Raji (cell line): ENCODE measurements at regions not wholly inside any gene's neighbourhood (a gene's known extent, or its start where the extent isn't known, plus 50 kb on each side); places are given as distances from the start of the nearest gene placed in this dataset.

Experiments
- POLR2A ChIP-seq: IDR thresholded peaks from 2 replicates; pipeline ENCODE4 v1.6.1; 2011; ENCODE audit warnings: low read depth, low read length, control low read depth; ENCODE audit not compliant: insufficient read depth

DNA sequence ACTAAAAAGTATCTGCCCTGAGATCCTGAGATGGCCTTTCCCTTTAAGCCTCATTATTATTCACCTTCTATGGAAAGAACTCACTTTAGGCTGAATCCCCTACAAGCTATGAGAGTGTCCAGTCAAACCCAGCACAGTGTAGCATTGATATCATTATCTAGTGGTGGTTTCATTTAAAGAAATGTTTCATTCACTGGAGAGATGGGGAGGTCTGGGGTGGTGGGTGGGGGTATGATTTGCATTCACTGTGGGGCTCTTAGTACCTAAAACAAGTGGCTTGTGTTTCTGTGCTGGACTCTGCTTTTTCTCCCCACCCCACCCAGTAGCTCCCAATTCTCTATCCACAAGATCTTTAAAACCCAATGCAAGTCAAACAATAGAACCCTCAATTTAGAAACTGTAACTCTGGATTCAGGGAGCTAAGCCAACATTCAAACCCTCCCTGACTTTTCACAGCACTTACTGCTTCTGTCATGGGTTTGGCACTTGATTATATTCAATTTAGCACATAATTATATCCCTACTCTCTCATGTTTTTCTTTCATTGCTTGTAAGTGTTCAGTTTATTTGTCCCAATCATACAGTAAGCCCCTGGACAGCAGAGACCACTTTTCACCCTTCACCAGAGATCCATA is 310.5 kb upstream of the THBS1 start:
- TF ChIP-seq POLR2A: no peak

GRCh38 chr15:39270934-39271333 is 309.9 kb upstream of the THBS1 start:
- TF ChIP-seq POLR2A: no peak

GRCh38 chr15:39272901-39273300 is 308.0 kb upstream of the THBS1 start:
- TF ChIP-seq POLR2A: no peak

DNA sequence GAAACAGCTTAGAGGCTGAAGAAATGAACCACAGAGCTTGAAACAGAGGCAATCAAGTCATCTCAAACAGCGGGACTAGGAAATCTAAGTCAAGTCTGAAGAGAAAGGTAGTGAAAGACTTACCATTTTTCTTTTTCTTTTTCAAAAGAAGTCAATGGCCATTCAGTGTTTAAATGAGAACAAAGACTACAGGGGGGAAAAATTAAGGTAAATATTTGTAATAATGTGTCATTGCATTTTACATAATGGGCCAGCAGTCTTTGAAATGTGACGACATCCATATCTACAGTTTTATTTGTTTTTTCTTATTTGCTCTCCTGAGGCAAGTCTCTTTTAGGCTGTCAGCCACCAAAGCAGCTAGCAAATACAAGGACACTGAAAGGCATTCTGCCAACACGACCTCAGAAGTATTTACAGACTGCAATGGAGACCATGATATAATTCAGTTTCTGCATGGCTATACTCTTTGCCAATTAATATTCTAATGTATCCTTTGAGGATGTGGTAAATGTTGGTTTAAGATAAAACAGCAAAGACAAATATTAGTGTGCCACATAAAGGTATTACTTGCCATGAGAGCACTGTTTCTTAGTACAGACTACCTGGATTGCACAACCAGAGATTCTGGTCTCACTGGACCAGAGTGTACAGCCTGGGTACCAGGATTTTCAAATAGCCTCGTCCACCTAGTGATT is 307.0 kb upstream of the THBS1 start:
- TF ChIP-seq POLR2A: no peak

DNA sequence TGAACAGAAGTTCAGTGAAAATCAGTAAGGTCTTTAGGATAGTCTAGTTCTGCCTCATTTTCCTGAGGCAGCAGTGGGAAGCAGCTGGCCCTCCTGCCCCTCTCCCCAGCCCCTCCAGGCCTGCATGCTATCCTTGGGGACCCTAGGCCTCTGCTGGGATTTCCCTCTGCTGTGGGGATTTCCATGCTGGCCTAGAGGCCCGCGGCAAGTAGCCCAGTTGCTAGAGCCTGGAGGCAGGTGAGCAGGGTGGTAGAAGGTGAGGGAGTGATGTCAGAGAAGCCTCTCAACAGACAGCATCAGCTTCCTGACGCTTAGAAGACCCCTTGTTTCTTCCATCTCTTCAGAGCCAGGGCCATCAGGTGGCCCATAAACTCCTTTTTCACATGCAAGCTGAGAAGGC is 305.8 kb upstream of the THBS1 start:
- no peak for TF ChIP-seq POLR2A

DNA sequence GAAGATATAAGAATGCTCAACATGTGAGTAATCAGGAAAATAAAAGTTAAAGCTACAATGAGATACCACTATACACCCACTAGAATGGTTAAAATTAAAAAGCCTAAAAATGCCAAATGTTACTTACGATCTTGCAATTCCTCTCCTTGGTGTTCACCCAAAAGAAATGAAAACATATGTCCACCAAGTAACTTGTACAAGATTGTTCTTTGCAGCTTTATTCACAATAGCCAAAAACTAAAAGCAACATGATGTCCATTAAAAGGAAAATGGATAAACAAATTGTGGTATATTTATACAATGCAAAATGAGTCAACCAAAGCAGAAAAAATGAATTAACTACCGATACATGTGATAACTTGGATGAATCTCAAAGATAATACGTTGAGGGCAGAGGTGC is 301.6 kb upstream of the THBS1 start:
- TF ChIP-seq POLR2A: no peak

GRCh38 chr15:39281094-39281493 is 299.8 kb upstream of the THBS1 start:
- no peak for TF ChIP-seq POLR2A

DNA sequence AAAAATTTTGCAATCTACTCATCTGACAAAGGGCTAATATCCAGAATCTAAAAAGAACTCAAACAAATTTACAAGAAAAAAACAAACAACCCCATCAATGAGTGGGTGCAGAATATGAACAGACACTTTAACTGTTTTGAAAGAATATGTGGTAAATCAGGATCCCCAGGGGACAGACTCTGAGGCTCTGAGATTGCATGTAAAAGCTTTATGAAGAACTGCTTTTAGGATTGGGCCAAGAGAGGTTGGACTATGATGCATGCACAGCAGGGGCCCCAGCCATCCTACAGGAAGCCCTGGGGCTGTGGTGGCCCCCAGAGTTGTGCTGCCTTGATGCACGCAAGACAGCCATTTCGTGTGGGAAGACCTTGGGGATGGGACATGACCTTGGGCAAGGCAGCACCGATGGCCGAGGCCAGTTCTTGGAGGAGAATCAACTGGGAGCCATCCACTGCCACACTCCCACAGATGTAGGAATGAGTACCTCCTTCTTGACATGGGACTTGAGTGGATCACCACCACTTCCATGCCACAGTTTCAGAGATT is 298.1 kb upstream of the THBS1 start:
- no peak for TF ChIP-seq POLR2A

DNA sequence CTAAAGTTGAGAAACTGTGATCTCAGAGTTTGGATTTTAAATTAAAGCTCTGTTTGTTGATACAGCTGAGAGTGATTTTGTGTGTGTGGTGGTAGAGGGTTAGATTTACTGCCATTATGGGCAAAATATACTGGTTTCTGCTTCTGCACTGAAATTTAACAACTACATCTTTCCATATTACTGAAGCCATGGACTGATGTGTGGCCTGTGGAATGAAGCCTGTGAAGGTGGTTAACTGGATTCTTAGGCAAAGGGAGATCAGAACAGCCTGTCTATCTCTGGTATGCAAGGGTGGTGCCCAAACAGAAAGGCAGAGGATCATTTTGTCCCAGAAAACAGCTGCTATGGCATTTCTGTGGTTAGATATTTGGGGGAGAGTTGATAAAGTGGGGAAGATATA is 297.3 kb upstream of the THBS1 start:
- no peak for TF ChIP-seq POLR2A

- TF ChIP-seq POLR2A: no peak
Observed at GRCh38 chr15:39285071-39285470, 295.8 kb upstream of the THBS1 start.

GRCh38 chr15:39285663-39286062 is 295.2 kb upstream of the THBS1 start:
- TF ChIP-seq POLR2A: no peak

- no peak for TF ChIP-seq POLR2A
Observed at GRCh38 chr15:39286706-39287105, 294.2 kb upstream of the THBS1 start.

- TF ChIP-seq POLR2A: no peak
Observed at GRCh38 chr15:39287322-39288195, 293.3 kb upstream of the THBS1 start.

DNA sequence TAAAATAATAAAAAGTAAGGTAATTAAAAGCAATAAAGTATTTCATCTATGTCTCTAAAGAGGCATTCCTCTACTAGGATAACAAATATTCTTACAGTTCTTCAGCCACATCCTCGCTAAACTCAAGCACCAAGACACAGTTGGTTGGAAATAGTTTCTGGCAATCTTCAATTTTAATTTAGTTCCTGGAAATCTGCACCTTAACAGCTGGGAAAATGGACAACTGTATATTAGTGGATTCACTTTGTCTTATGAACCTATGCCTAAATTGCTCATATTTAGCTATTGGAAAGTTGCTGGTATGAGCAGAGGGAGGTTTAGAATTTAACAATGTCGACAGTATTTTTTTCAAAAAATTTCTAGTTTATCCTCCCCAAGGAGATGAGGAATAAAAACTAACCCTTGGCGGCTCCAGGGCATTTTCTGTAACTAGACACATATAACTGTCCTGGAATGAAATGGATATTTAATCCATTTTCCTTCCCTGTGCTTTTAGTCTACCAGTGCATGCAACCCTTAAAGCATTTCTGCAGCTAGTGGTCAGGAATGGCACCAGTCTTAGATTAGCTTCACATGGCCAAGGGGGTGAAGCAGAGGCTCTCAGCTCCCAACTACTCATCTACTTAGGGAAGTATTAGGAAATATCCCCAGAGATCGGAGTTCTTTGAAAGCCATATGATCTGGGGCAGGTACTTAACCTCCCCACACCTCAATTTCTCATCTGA is 290.0 kb upstream of the THBS1 start:
- no peak for TF ChIP-seq POLR2A

- TF ChIP-seq POLR2A: no peak
Observed at GRCh38 chr15:39291690-39292089, 289.2 kb upstream of the THBS1 start.

DNA sequence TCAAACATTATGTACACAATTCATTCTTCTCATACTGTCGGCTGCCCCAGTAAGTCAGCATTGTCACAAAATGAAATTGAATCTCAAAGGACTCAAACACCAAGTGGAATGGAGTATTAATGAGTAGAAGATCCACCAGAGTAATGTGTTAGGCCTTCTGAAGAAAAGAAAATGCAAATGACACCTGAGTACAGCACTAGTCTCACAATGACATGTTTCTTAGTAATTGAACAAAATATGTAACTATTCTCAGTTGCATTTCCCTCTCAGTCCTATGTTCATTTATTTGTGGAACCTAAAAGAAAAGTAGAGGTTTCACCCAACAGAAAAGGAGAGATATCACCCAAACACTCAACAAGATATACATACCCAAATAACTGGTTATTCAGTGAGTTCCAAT is 283.9 kb upstream of the THBS1 start:
- no peak for TF ChIP-seq POLR2A
